ENCODE measurements at regions not wholly inside any gene's neighbourhood (a gene's known extent, or its start where the extent isn't known, plus 50 kb on each side); places are given as distances from the start of the nearest gene placed in this dataset.

- no peak for TF ChIP-seq TCF12 (IDR thresholded peaks at IDR 0.05; ENCODE audit: low read depth)
- no peak for TF ChIP-seq EGR1 (IDR thresholded peaks at IDR 0.05)
- no peak for TF ChIP-seq EP300 (IDR thresholded peaks at IDR 0.05; ENCODE audit: borderline replicate concordance)
These were observed 154.5 kb downstream of the GASK1B start for GRCh38 chr4:158018221-158018830.

All from Ishikawa (cell line).